Loucy (cell line): ENCODE measurements at regions not wholly inside any gene's neighbourhood (a gene's known extent, or its start where the extent isn't known, plus 50 kb on each side); places are given as distances from the start of the nearest gene placed in this dataset.

Source experiments
- H2AFZ ChIP-seq: fragments of 200-600 bp; sonication (generic); 2 replicates; pipeline ENCODE4 v1.6.0; 2016; ENCODE audit warnings: antibody characterized with exemption, mild to moderate bottlenecking, low read length, moderate library complexity
- H3F3A ChIP-seq: fragments of 200-600 bp; 2 replicates; pipeline ENCODE4 v1.6.0; 2016; ENCODE audit warnings: antibody characterized with exemption, low read depth, mild to moderate bottlenecking
- H3K27me3 ChIP-seq: fragments of 200-600 bp; sonication (generic); 2 replicates; pipeline ENCODE4 v1.6.1; 2014; ENCODE audit warnings: low read length, mild to moderate bottlenecking; ENCODE audit not compliant: insufficient read depth, poor library complexity, severe bottlenecking
- H3K36me3 ChIP-seq: fragments of 200-600 bp; sonication (generic); 2 replicates; pipeline ENCODE4 v1.6.1; 2016; ENCODE audit warnings: low read length; ENCODE audit not compliant: insufficient read depth
- H3K4me1 ChIP-seq: fragments of 200-600 bp; sonication (generic); 2 replicates; pipeline ENCODE4 v1.5.1; 2014; ENCODE audit warnings: low read length, mild to moderate bottlenecking; ENCODE audit not compliant: insufficient read depth, poor library complexity, severe bottlenecking
- H3K4me2 ChIP-seq: fragments of 200-600 bp; sonication (generic); 2 replicates; pipeline ENCODE4 v1.6.0; 2014; ENCODE audit warnings: antibody characterized with exemption, low read length, low read depth, mild to moderate bottlenecking; ENCODE audit not compliant: poor library complexity, severe bottlenecking
- H3K4me3 ChIP-seq: fragments of 200-600 bp; sonication (generic); 2 replicates; pipeline ENCODE4 v1.5.1; 2014; ENCODE audit warnings: low read length, mild to moderate bottlenecking, mixed read lengths; ENCODE audit not compliant: poor library complexity, severe bottlenecking
- H3K79me2 ChIP-seq: fragments of 200-600 bp; sonication (generic); 2 replicates; pipeline ENCODE4 v1.6.1; 2014; ENCODE audit warnings: low read length; ENCODE audit not compliant: insufficient read depth
- H3K9ac ChIP-seq: fragments of 200-600 bp; sonication (generic); 2 replicates; pipeline ENCODE4 v1.6.0; 2014; ENCODE audit warnings: mild to moderate bottlenecking, low read depth, low read length, moderate library complexity; ENCODE audit not compliant: poor library complexity, severe bottlenecking
- H3K9me2 ChIP-seq: fragments of 200-600 bp; sonication (generic); replicated peaks from 2 replicates; pipeline ENCODE4 v1.6.1; 2016; ENCODE audit warnings: low read depth, low read length, mixed read lengths
- H3K9me3 ChIP-seq: fragments of 200-600 bp; sonication (generic); 2 replicates; pipeline ENCODE4 v1.6.1; 2014; ENCODE audit warnings: mild to moderate bottlenecking, antibody characterized with exemption, low read length, low read depth; ENCODE audit not compliant: insufficient read depth
- H4K20me1 ChIP-seq: fragments of 200-600 bp; sonication (generic); 2 replicates; pipeline ENCODE4 v1.6.0; 2014; ENCODE audit warnings: antibody characterized with exemption, low read length, mild to moderate bottlenecking; ENCODE audit not compliant: insufficient read depth, poor library complexity, severe bottlenecking
- EZH2phosphoT487 ChIP-seq: fragments of 200-600 bp; IDR thresholded peaks from 2 replicates; pipeline ENCODE4 v1.6.1; 2018; ENCODE audit warnings: antibody characterized with exemption, mild to moderate bottlenecking, moderate library complexity, borderline replicate concordance
- TF ChIP-seq, protein P1 (sequence below): fragments of 200-600 bp; sonication (generic); conservative IDR thresholded peaks from 2 replicates; pipeline ENCODE4 v1.5.1; 2014; ENCODE audit warnings: mild to moderate bottlenecking, antibody characterized with exemption, low read length

DNA sequence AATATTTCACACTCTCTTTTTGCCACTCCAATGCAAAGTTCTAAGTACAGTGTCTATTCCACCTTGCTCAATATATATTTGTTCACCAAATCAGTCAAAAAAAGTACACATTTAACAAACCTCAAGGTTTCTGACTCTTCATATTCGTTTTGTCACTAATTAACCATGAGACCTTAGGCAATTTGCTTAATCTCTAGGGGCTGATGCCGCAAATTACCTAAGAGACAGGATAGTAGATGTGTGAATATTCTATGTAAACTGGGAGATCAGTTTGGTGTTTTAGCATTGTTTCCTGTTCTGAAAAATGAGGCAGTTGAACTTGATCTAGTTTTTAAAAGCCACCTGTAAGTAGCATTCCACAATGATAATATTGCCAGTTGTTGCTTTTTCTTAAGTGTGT lies 182.5 kb upstream of the KCNH8 start:
- peaks cover 5% of the 10 kb centered on the region for H3K4me1 ChIP-seq
- no peak overlapping the region for H3K9ac ChIP-seq
- TF ChIP-seq, protein P1, sequence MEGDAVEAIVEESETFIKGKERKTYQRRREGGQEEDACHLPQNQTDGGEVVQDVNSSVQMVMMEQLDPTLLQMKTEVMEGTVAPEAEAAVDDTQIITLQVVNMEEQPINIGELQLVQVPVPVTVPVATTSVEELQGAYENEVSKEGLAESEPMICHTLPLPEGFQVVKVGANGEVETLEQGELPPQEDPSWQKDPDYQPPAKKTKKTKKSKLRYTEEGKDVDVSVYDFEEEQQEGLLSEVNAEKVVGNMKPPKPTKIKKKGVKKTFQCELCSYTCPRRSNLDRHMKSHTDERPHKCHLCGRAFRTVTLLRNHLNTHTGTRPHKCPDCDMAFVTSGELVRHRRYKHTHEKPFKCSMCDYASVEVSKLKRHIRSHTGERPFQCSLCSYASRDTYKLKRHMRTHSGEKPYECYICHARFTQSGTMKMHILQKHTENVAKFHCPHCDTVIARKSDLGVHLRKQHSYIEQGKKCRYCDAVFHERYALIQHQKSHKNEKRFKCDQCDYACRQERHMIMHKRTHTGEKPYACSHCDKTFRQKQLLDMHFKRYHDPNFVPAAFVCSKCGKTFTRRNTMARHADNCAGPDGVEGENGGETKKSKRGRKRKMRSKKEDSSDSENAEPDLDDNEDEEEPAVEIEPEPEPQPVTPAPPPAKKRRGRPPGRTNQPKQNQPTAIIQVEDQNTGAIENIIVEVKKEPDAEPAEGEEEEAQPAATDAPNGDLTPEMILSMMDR = no peak
- no peak for TF ChIP-seq EZH2phosphoT487
- no peaks in the 10 kb centered on the region for H4K20me1 ChIP-seq
- no peak overlapping the region for H2AFZ ChIP-seq
- no peaks in the 10 kb centered on the region for H3K27me3 ChIP-seq
- no peaks in the 10 kb centered on the region for H3K9me2 ChIP-seq
- H3K9me3 ChIP-seq = no peaks in the 10 kb centered on the region
- no peak overlapping the region for H3K4me3 ChIP-seq
- no peaks in the 10 kb centered on the region for H3F3A ChIP-seq
- no peaks in the 10 kb centered on the region for H3K79me2 ChIP-seq
- H3K4me2 ChIP-seq = no peak overlapping the region
- no peaks in the 10 kb centered on the region for H3K36me3 ChIP-seq

DNA sequence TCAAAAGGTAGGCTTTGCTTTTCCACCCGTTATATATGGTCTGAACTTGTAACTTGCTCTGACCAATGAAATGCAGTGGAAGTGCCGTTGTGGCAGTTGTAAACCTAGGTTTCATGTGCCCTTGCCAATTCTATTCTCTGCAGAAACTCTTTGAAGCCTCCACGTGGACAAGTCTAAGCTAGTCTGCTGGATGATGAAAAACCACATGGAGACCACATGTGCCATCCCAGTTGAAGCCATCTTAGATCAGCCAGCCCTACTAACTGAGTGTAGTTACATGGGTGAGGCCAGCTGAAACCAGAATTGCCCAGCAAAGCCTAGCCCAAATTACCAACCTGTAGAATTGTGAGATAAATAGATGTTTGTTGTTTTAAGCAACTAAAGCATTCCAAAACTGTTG lies 183.7 kb upstream of the KCNH8 start:
- H3K9me3 ChIP-seq = no peaks in the 10 kb centered on the region
- H3K36me3 ChIP-seq = no peaks in the 10 kb centered on the region
- no peak for TF ChIP-seq EZH2phosphoT487
- TF ChIP-seq, protein P1 = no peak
- H3K27me3 ChIP-seq = no peaks in the 10 kb centered on the region
- peaks cover 5% of the 10 kb centered on the region for H3K4me1 ChIP-seq
- no peaks in the 10 kb centered on the region for H3K79me2 ChIP-seq
- no peak overlapping the region for H3K9ac ChIP-seq
- no peak overlapping the region for H2AFZ ChIP-seq
- H3K4me3 ChIP-seq = no peak overlapping the region
- H3K4me2 ChIP-seq = no peak overlapping the region
- H3F3A ChIP-seq = no peaks in the 10 kb centered on the region
- no peaks in the 10 kb centered on the region for H4K20me1 ChIP-seq
- H3K9me2 ChIP-seq = no peaks in the 10 kb centered on the region

DNA sequence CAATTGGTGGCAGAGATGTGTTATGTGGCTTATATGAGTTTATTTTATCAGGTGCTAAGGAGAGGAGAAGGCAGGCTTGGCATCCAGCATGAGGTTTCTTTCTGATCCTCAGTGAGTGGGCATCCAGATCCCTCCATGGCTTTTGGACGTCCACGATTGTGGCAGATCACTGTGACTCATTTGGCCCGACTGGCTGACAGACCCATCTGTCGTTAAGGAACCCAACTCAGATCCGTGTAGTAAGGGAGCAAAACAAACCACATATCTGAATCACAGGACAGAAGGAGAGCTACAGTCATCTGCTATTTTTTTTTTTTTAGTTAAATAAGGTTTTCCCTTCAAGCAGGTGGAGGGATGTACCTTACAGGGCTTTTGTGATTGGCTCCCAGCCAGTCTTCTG lies 197.0 kb upstream of the KCNH8 start:
- H4K20me1 ChIP-seq = no peaks in the 10 kb centered on the region
- no peak overlapping the region for H2AFZ ChIP-seq
- H3K27me3 ChIP-seq = no peaks in the 10 kb centered on the region
- H3K79me2 ChIP-seq = no peaks in the 10 kb centered on the region
- H3K9ac ChIP-seq = no peak overlapping the region
- H3K36me3 ChIP-seq = no peaks in the 10 kb centered on the region
- no peak overlapping the region for H3K4me2 ChIP-seq
- no peak for TF ChIP-seq EZH2phosphoT487
- TF ChIP-seq, protein P1 = no peak
- H3K9me2 ChIP-seq = no peaks in the 10 kb centered on the region
- H3F3A ChIP-seq = no peaks in the 10 kb centered on the region
- no peaks in the 10 kb centered on the region for H3K9me3 ChIP-seq
- no peak overlapping the region for H3K4me3 ChIP-seq
- no peaks in the 10 kb centered on the region for H3K4me1 ChIP-seq
